Keratinocyte (primary cell): ENCODE measurements at regions not wholly inside any gene's neighbourhood (a gene's known extent, or its start where the extent isn't known, plus 50 kb on each side); places are given as distances from the start of the nearest gene placed in this dataset.

ENCODE experiments used
- CTCF ChIP-seq, 3 experiments: IDR thresholded peaks in 1 of 3; conservative IDR thresholded peaks in 1 of 3; optimal IDR thresholded peaks in 1 of 3; 2 replicates in 2 of 3; 3 replicates in 1 of 3; pipeline versions ENCODE3 to v1.5.1; 2011; ENCODE audit warnings: low read length in 3 of 3, mild to moderate bottlenecking in 3 of 3, moderate library complexity in 2 of 3, control low read depth in 1 of 3, inconsistent platforms in 1 of 3; ENCODE audit not compliant: insufficient read depth in 2 of 3; ENCODE audit errors: extremely low read depth in 1 of 3
- EZH2 ChIP-seq: IDR thresholded peaks from one replicate; pipeline ENCODE4 v1.6.1; 2012; ENCODE audit warnings: inconsistent platforms, mild to moderate bottlenecking, low read length, moderate library complexity

- no peak for TF ChIP-seq CTCF (optimal IDR thresholded peaks at IDR 0.05 in 1 of 3, IDR thresholded peaks at IDR 0.05 in 1 of 3, conservative IDR thresholded peaks at IDR 0.05 in 1 of 3; ENCODE audit: extremely low read depth in 1 of 3, insufficient read depth in 2 of 3, low read length in 3 of 3)
- TF ChIP-seq EZH2 = no peak
These were observed 305.8 kb downstream of the TFAP2C start for GRCh38 chr20:56934888-56935287.
